Osteocyte (in vitro differentiated cells): ENCODE measurements at regions not wholly inside any gene's neighbourhood (a gene's known extent, or its start where the extent isn't known, plus 50 kb on each side); places are given as distances from the start of the nearest gene placed in this dataset.

Experiments used
- DNase-seq: peaks from one replicate; pipeline ENCODE4 v3.0.0; 2021; ENCODE audit warnings: mixed read lengths; ENCODE audit not compliant: unreplicated experiment; ENCODE audit errors: extremely low spot score
- H3K27ac Mint-ChIP-seq: one replicate; pipeline ENCODE4 v1.8.0; 2021; ENCODE audit warnings: mild to moderate bottlenecking, mixed read lengths; ENCODE audit not compliant: unreplicated experiment
- H3K27me3 Mint-ChIP-seq: one replicate; pipeline ENCODE4 v1.8.0; 2021; ENCODE audit warnings: mixed read lengths; ENCODE audit not compliant: unreplicated experiment
- H3K36me3 Mint-ChIP-seq: one replicate; pipeline ENCODE4 v1.8.0; 2021; ENCODE audit warnings: mixed read lengths; ENCODE audit not compliant: unreplicated experiment
- H3K4me1 Mint-ChIP-seq: one replicate; pipeline ENCODE4 v1.8.0; 2021; ENCODE audit warnings: mixed read lengths; ENCODE audit not compliant: unreplicated experiment
- H3K4me3 Mint-ChIP-seq: one replicate; pipeline ENCODE4 v1.8.0; 2021; ENCODE audit warnings: mild to moderate bottlenecking, moderate library complexity, mixed read lengths; ENCODE audit not compliant: unreplicated experiment
- H3K9me3 Mint-ChIP-seq: one replicate; pipeline ENCODE4 v1.8.0; 2021; ENCODE audit warnings: mixed read lengths; ENCODE audit not compliant: unreplicated experiment
- TF ChIP-seq, protein P1 (sequence below): fragments of 200-600 bp; sonication (generic); IDR thresholded peaks from 2 replicates; pipeline ENCODE4 v1.5.0; 2021; ENCODE audit warnings: antibody characterized with exemption, mild to moderate bottlenecking, moderate library complexity

DNA sequence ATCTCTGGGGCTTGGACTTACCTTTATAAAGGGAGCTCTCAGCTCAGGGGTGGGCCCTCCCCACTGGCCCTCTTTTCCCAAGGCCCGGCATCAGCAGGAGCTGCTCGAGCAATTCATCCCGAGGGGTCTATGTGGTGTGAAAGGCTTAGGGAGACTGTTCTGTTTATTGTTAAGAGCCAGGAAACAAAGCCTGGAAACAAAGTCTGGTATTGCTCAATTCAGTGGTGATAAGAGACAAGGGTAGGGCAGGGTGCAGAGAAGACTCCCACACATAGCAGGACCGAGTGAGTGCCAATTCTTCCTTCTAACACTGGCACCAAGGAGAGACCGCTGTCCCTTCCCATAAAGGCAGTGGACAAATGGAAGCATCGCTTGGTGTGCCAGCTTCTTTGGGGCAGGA lies 750.7 kb downstream of the KCNJ18 start:
- Mint-ChIP-seq H3K4me3 (no peak overlapping the region), H3K36me3 (no peaks in the 10 kb centered on the region), H3K9me3 (peaks cover 27% of the 10 kb centered on the region), H3K27me3 (no peaks in the 10 kb centered on the region), H3K27ac (no peak overlapping the region), H3K4me1 (no peaks in the 10 kb centered on the region)
- peak; percentile 54 for DNase-seq
- TF ChIP-seq, protein P1, sequence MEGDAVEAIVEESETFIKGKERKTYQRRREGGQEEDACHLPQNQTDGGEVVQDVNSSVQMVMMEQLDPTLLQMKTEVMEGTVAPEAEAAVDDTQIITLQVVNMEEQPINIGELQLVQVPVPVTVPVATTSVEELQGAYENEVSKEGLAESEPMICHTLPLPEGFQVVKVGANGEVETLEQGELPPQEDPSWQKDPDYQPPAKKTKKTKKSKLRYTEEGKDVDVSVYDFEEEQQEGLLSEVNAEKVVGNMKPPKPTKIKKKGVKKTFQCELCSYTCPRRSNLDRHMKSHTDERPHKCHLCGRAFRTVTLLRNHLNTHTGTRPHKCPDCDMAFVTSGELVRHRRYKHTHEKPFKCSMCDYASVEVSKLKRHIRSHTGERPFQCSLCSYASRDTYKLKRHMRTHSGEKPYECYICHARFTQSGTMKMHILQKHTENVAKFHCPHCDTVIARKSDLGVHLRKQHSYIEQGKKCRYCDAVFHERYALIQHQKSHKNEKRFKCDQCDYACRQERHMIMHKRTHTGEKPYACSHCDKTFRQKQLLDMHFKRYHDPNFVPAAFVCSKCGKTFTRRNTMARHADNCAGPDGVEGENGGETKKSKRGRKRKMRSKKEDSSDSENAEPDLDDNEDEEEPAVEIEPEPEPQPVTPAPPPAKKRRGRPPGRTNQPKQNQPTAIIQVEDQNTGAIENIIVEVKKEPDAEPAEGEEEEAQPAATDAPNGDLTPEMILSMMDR = no peak

DNA sequence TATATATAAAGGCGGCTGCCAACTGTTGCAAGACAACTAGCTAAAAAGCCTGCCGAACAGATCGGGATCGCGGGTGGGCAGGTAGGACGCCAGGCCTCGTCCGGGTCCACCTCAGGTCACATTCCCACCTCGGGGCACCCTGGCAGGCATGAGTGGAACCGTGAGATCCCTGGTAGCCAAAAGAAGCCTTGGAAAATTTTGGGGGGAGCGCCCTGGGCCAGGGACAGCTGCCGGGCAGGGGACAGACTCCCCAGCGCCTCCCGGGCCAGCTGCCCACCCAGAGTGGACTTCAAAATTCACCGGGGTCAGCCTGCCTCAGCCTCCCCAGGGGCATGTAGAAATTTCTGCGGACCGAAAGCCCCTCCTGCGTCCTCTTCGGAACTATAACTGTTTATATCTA lies 760.9 kb downstream of the KCNJ18 start:
- H3K4me1 Mint-ChIP-seq = no peaks in the 10 kb centered on the region
- TF ChIP-seq, protein P1 = no peak
- no peak overlapping the region for H3K27ac Mint-ChIP-seq
- no peak overlapping the region for H3K4me3 Mint-ChIP-seq
- peak; percentile 79 for DNase-seq
- peaks cover 49% of the 10 kb centered on the region for H3K9me3 Mint-ChIP-seq
- no peaks in the 10 kb centered on the region for H3K27me3 Mint-ChIP-seq
- no peaks in the 10 kb centered on the region for H3K36me3 Mint-ChIP-seq

DNA sequence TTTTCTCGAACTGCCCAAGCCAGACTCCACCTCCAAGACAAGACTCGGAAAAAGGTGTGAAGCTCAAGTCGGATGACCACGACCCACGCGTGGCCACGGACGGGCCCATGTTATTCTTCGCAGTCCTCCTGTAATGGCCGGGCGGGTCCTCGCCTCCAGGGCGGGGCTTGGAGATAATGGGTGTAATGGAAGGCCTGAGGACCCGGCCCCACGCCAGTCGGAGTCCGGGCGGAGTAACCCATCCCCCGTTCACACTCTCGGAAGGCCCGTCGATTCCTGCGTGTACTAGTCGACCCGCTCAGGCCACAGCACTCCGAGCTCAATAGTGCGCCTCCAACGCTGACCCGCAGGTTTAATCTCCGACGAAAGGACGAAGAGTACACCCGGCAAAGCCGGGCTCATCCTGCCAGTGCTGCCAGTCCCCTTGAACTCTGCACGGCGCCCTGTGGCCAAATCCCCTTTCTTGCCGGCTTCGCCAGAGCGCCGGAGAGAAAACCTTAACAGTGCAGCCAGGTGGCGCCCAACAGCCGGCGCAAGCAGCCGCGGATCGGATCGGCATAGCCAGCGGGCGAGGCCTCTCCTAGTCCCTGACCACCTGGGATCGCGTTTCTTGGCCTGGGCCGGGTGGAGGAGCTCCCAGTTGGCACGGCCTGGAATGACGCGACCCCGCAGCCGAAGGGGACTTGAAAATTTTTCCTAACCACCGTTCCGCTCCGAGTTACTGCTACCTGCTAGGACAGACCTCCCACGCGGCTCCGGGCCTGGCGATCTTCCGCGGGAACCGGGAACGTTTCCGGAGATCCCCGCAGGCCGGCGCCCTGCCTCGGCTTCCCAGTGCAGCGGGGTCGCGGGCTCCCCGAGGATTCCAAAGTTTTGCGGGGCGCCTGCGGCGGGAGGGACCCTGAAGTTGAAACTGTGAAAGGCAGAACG lies 762.0 kb downstream of the KCNJ18 start:
- H3K9me3 Mint-ChIP-seq = peaks cover 48% of the 10 kb centered on the region
- no peak overlapping the region for H3K27ac Mint-ChIP-seq
- H3K4me3 Mint-ChIP-seq = no peak overlapping the region
- H3K4me1 Mint-ChIP-seq = no peaks in the 10 kb centered on the region
- DNase-seq = peak; percentile 84
- TF ChIP-seq, protein P1 = no peak
- H3K36me3 Mint-ChIP-seq = no peaks in the 10 kb centered on the region
- H3K27me3 Mint-ChIP-seq = no peaks in the 10 kb centered on the region

DNA sequence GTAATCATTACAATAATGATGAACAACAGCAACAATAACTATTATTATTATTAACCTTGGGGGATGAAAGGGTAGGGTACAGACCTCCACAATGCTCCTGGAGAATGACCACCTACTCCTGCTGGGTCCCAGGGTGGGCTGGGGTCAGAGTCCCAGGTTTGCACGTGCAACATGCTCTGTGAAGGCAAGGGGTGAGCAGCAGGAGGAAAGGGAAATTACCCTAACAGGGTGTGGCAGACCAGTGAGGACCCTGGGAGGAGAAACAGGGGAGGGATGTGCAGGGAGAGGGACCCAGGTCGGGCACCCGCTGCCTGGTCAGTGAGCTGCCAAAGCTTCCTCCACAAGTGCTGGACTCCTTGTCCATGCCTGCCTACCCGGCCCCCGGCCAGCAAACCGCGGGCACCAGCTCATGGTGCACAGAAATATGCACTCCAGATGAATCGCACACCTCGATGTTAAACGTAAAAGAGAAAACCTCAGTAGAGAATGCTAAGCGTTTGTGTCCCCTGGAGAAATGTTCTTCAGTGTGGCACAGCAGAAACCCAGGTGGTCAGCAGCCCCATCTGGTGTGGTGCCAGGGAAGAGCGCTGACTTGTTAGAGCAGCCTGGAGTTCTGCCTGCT lies 767.1 kb downstream of the KCNJ18 start:
- no peak overlapping the region for H3K4me3 Mint-ChIP-seq

More for the DNA sequence above, 767.1 kb downstream of the KCNJ18 start:
- DNase-seq = peak; percentile 73
- TF ChIP-seq, protein P1 = no peak
- no peaks in the 10 kb centered on the region for H3K36me3 Mint-ChIP-seq
- no peaks in the 10 kb centered on the region for H3K4me1 Mint-ChIP-seq
- no peaks in the 10 kb centered on the region for H3K27me3 Mint-ChIP-seq
- no peak overlapping the region for H3K27ac Mint-ChIP-seq
- H3K9me3 Mint-ChIP-seq = peaks cover 58% of the 10 kb centered on the region
